T-helper 2 cell (primary cell): ENCODE measurements at regions not wholly inside any gene's neighbourhood (a gene's known extent, or its start where the extent isn't known, plus 50 kb on each side); places are given as distances from the start of the nearest gene placed in this dataset.
"Not testable (repeated sequence)": the region's sequence is repeated elsewhere in the genome, so short reads cannot be mapped to it uniquely, and the experiment has no call there.

Experiments used
- DNase-seq, 5 experiments: peaks; one replicate each; pipeline versions ENCODE4 v3.0.0 to v3.0.0-alpha.2; 2012 to 2022

- DNase-seq, result no peak
Measured at GRCh38 chr1:189149547-189150375, 1327.9 kb downstream of the BRINP3 start.

- no peak for DNase-seq
Measured at GRCh38 chr1:189150624-189151023, 1327.0 kb downstream of the BRINP3 start.

- DNase-seq, result no peak
Measured at GRCh38 chr1:189151361-189151760, 1326.3 kb downstream of the BRINP3 start.

DNA sequence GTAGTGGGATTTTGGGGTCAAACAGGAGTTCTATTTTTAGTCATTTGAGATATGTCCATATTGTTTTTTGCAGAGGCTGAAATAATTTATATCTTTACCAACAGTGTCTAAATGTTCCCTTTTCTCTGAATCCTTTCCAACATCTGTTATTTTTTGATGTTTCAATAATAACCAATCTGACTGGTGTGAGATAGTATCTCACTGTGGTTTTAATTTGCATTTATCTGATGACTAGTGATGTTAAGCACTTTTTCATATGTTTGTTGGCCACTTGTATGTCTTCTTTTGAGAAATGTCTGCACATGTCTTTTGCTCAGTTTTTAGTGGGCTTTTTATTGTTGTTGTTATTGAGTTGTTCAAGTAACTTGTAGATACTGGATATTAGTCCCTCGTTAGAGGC lies 1325.0 kb downstream of the BRINP3 start:
- no peak for DNase-seq

- no peak for DNase-seq
Measured at GRCh38 chr1:189158155-189158554, 1319.5 kb downstream of the BRINP3 start.

DNA sequence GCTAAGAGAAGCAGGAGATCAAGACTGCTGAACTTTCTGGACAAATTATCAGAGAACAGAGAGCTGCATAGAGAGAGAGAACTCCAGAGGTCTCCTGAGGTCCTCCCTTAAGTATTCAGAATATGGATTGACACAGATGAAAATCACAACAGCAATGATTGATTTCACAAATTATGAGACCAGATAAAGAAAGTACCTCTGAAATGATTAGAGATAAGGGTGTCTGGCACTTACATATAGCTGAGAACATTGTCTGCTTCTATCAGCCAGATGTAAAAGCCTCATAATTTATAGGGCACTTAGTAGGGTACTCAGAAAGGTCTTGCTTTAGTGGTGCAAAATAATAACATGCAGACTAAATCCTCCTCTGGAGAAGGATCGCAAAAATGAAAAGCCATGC lies 1301.8 kb downstream of the BRINP3 start:
- DNase-seq, result no peak

DNA sequence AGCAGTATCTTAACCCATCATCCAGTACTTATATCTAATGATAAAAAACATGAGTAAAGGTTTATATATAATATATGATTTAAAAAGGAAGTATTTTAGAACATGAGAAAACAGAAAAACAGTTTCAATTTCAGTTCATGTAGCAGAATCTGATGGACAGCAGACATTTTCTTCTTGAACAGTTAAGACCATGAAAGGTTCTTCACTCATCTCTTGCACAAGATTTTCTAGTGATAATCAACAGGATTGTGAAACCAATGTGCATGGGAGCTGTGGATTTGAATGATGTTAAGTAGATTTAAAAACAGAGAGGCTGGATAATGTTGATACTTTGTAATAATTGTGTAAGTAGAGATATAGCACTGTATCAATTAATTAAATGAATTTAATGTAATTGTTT lies 1297.6 kb downstream of the BRINP3 start:
- no peak for DNase-seq

DNA sequence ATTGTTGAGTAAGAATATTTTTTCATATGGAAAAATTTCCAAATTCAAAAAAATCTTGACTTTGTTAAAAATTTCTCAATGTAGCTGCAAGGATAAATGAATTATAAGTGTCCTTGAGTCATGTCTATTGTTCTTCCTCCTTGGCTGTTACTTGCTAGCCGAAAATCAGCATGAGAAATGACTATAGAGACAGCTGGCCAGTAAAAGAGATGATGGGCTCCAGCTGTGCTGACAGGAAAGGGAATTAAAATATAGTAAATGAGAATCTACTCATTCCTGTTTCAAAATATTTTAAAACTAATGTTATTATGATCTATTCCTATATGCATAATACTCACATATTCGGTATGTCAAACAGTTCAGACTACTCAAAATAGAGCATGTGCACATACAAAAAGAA lies 1292.6 kb downstream of the BRINP3 start:
- no peak for DNase-seq

- no peak for DNase-seq
Measured at GRCh38 chr1:189192741-189193520, 1284.7 kb downstream of the BRINP3 start.

GRCh38 chr1:189205863-189206262 lies 1271.8 kb downstream of the BRINP3 start:
- DNase-seq, result no peak

DNA sequence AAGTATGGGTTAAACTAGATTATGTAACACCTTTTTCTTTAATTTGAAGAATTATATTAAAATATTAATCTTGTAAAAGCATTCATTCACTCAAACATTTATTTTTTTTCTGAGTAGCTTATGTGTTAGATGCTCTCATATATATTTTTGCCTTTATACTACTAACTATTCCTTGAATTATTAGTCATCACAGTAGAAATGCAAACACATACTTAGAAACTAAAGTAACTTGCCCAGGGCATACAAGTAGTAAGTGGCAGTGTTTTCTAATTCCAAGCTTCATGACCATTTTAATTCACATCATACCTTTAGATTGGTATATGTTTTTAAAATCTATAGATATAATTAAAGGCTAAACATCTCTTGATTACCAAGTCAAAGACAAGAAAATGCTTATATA lies 1271.0 kb downstream of the BRINP3 start:
- DNase-seq, result no peak

DNA sequence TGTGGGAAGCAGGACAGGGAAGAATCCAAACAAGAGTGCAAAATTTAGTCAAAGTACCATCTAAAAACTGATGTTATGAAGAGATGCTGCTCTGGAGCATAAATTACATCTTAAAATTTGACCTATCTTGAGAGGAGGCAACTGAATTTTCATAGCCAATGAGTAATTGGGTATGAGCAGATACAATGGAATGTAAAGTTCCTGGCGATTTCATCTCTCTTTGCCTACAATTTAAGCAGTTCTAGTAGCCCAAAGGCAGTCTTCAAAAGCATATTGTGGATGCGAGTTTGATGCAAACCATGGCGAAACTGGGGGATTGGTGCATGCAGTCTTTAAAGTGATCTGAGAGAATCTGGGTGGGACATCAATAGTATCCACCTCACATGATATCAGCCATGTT lies 1265.9 kb downstream of the BRINP3 start:
- DNase-seq, result no peak

- DNase-seq, result no peak
Measured at GRCh38 chr1:189212606-189213005, 1265.1 kb downstream of the BRINP3 start.

GRCh38 chr1:189216886-189217285 lies 1260.8 kb downstream of the BRINP3 start:
- DNase-seq, result no peak

DNA sequence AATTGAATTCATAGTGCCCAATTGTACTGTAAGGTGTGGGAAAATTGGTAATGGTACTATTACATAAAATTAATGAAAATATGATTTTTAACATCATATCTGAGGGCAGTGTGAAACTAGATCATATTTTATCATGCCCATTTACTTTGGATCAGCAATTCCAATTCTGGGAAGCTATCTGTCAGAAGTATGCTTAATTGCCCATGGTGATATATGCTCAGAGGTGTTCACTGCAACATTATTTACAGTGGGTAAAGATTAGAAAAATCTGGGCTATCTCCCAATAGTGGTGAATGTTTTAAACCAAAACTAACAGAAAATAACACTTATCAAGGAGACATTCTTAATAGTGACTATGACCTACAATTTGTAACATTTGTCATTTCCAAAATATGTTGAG lies 1260.0 kb downstream of the BRINP3 start:
- DNase-seq, result no peak

DNA sequence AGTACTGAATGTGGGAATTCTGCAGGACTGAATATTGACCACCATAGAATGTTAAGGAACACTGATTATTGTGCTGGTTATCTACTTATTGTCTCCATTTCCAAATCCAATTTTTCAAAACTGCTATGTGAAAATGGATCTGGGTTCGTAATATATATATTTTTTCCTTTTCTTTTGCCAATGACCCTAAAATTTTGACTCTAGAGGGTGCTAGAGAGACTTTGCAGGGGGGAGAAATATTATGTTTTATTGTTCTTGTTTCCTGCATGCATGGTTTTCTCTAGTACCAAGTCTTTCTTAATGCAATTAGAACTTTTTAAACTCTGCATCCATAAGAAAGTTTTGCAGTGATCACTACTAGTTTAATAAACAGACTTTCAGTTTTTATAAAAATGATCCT lies 1256.9 kb downstream of the BRINP3 start:
- no peak for DNase-seq

DNA sequence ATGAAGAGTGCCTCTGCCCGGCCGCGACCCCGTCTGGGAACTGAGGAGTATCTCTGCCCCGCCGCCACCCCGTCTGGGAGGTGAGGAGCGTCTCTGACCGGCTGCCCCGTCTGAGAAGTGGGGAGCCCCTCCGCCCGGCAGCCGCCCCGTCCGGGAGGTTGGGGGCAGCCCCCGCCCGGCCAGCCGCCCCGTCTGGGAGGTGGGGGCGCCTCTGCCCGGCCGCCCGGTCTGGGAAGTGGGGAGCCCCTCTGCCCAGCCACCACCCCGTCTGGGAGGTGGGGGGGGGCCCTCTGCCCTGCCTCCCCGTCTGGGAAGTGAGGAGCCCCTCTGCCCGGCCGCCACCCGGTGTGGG lies 1251.9 kb downstream of the BRINP3 start:
- DNase-seq, result not testable (repeated sequence)

- DNase-seq, result no peak
Measured at GRCh38 chr1:189226779-189227178, 1250.9 kb downstream of the BRINP3 start.

- DNase-seq, result no peak
Measured at GRCh38 chr1:189237008-189237407, 1240.7 kb downstream of the BRINP3 start.

GRCh38 chr1:189253601-189254350 lies 1223.9 kb downstream of the BRINP3 start:
- DNase-seq, result no peak

DNA sequence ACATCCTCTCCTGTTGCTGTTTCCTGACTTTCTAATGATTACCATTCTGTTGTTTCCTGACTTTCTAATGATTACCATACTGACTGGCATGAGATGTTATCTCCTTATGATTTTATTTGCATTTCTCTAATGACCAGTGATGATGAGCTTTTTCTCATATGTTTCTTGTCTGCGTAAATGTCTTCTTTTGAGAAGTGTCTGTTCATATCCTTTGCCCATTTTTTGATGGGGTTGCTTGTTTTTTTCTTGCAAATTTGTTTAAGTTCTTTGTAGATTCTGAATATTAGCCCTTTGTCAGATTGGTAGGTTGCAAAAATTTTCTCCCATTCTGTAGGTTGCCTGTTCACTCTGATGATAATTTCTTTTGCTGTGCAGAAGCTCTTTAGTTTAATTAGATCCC lies 1216.5 kb downstream of the BRINP3 start:
- not testable (repeated sequence) for DNase-seq

GRCh38 chr1:189269011-189269410 lies 1208.7 kb downstream of the BRINP3 start:
- no peak for DNase-seq

DNA sequence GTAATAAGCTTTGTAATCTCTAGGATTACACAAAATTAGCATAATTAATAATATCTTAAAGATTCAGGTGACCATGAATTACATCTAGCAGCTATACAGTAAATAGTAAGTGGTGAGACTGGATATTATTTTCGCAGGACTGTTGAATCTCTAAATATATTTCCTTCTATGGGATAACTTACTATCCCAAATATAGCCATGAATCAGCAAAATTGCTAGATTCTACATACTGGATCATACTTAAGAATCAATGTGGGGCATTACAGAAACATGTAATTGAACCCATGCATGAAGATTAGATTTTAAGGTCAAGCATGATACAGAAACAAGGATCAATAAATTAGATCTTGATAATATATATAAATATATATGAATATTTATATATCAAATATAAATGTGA lies 1203.4 kb downstream of the BRINP3 start:
- no peak for DNase-seq

DNA sequence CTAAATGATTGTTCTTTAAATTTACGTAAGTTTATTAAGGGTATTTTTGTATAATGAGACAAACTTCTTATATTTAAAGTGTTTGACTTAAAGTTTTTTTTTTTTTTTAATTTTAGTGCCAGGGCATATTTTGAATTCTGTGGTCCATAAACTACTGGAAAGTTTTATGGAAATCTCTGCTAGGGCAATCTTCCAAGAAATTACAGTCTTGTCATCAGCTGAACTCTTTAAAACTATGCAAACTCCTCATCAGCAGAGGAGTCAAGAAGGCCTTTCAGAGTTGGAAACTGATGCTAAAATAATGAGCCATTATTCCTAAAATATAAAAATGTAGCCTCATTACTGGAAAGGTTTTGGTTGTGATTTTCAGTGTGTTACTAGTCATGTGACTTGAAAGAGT lies 1201.9 kb downstream of the BRINP3 start:
- no peak for DNase-seq
